Breast epithelium (tissue), 3 donors: ENCODE measurements at regions not wholly inside any gene's neighbourhood (a gene's known extent, or its start where the extent isn't known, plus 50 kb on each side); places are given as distances from the start of the nearest gene placed in this dataset.

Source experiments
- CTCF ChIP-seq, 3 donors: fragments of 450-650 bp; IDR thresholded peaks; one replicate each; pipeline ENCODE4 v1.5.1; 2016 to 2017; ENCODE audit warnings: antibody characterized with exemption in 3 of 3, mild to moderate bottlenecking in 3 of 3, moderate library complexity in 3 of 3
- POLR2A ChIP-seq: fragments of 450-650 bp; IDR thresholded peaks from one replicate; pipeline ENCODE4 v1.6.1; 2016; ENCODE audit warnings: antibody characterized with exemption, mild to moderate bottlenecking, moderate library complexity

- TF ChIP-seq POLR2A (no peak), CTCF (IDR thresholded peaks at IDR 0.05) (no peak)
These were observed 381.5 kb upstream of the KLF4 start for GRCh38 chr9:107870927-107871680.
